H1 (cell line): ENCODE measurements at regions not wholly inside any gene's neighbourhood (a gene's known extent, or its start where the extent isn't known, plus 50 kb on each side); places are given as distances from the start of the nearest gene placed in this dataset.

Experiments used
- TF ChIP-seq, protein P1 (sequence below): IDR thresholded peaks from 2 replicates; pipeline ENCODE4 v1.6.1; 2011; ENCODE audit warnings: low read depth, mild to moderate bottlenecking, low read length; ENCODE audit not compliant: insufficient read depth

DNA sequence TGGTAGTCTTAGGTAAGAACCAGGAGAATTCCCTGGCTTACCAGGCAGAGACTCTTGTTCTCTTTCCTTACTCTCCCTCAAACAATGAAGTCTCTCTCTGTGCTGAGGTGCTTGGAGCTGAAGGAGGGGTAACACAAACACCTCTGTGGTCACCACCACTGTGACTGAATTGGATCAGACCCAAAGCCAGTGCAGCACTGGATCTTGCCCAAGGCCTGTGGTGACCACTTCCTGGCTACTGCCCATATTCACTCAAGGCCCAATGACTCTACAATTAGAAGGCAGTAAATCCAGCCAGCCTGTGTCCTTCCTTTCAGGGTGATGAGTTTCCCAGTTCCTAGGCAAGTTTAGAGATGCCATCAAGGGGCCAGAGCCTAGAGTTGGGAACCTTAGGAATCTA is 706.8 kb downstream of the SLC4A3 start (continued):
- TF ChIP-seq, protein P1, sequence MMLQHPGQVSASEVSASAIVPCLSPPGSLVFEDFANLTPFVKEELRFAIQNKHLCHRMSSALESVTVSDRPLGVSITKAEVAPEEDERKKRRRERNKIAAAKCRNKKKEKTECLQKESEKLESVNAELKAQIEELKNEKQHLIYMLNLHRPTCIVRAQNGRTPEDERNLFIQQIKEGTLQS, result no peak
